22Rv1 (cell line): ENCODE measurements at regions not wholly inside any gene's neighbourhood (a gene's known extent, or its start where the extent isn't known, plus 50 kb on each side); places are given as distances from the start of the nearest gene placed in this dataset.

ENCODE experiments used
- H3K27ac ChIP-seq: fragments of 450-650 bp; 2 replicates; pipeline ENCODE4 v1.5.1; 2017
- ZFX ChIP-seq: fragments of 450-650 bp; IDR thresholded peaks from 2 replicates; pipeline ENCODE4 v1.6.1; 2017; ENCODE audit warnings: antibody characterized with exemption, borderline replicate concordance
- TF ChIP-seq, protein P1 (sequence below): fragments of 450-650 bp; IDR thresholded peaks from 2 replicates; pipeline ENCODE4 v1.5.1; 2017; ENCODE audit warnings: mild to moderate bottlenecking

- no peak overlapping the region for H3K27ac ChIP-seq
- TF ChIP-seq, protein P1, sequence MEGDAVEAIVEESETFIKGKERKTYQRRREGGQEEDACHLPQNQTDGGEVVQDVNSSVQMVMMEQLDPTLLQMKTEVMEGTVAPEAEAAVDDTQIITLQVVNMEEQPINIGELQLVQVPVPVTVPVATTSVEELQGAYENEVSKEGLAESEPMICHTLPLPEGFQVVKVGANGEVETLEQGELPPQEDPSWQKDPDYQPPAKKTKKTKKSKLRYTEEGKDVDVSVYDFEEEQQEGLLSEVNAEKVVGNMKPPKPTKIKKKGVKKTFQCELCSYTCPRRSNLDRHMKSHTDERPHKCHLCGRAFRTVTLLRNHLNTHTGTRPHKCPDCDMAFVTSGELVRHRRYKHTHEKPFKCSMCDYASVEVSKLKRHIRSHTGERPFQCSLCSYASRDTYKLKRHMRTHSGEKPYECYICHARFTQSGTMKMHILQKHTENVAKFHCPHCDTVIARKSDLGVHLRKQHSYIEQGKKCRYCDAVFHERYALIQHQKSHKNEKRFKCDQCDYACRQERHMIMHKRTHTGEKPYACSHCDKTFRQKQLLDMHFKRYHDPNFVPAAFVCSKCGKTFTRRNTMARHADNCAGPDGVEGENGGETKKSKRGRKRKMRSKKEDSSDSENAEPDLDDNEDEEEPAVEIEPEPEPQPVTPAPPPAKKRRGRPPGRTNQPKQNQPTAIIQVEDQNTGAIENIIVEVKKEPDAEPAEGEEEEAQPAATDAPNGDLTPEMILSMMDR, result no peak
- no peak for TF ChIP-seq ZFX
These were observed 359.5 kb upstream of the NPSR1 start for GRCh38 chr7:34298492-34299013.

GRCh38 chr7:34299066-34299465, 359.0 kb upstream of the NPSR1 start:
- no peak overlapping the region for H3K27ac ChIP-seq
- TF ChIP-seq ZFX, result no peak
- TF ChIP-seq, protein P1, result no peak

- TF ChIP-seq, protein P1, result no peak
- no peak for TF ChIP-seq ZFX
- no peak overlapping the region for H3K27ac ChIP-seq
These were observed 350.5 kb upstream of the NPSR1 start for GRCh38 chr7:34307540-34307939.

GRCh38 chr7:34308595-34308994, 349.4 kb upstream of the NPSR1 start:
- TF ChIP-seq, protein P1, result no peak
- no peak for TF ChIP-seq ZFX
- no peak overlapping the region for H3K27ac ChIP-seq

GRCh38 chr7:34309116-34309515, 348.9 kb upstream of the NPSR1 start:
- TF ChIP-seq, protein P1, result no peak
- TF ChIP-seq ZFX, result no peak
- no peak overlapping the region for H3K27ac ChIP-seq

DNA sequence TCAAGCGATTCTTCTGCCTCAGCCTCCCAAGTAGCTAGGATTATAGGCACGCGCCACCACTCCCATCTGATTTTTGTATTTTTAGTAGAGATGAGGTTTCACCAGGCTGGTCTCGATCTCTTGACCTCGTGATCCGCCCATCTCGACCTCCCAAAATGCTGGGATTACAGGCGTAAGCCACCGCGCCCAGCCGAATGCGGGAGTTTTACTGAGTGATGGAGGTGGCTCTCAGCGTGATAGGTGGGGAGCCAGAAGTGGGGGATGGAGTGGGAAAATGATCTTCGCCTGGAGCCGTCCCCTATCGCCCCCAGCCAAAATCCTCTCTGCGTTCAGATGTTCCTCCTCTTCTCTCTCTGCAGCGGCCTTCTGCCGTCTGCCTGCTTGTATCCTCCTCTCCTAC, 348.4 kb upstream of the NPSR1 start:
- no peak overlapping the region for H3K27ac ChIP-seq
- TF ChIP-seq, protein P1, result no peak
- TF ChIP-seq ZFX, result no peak

DNA sequence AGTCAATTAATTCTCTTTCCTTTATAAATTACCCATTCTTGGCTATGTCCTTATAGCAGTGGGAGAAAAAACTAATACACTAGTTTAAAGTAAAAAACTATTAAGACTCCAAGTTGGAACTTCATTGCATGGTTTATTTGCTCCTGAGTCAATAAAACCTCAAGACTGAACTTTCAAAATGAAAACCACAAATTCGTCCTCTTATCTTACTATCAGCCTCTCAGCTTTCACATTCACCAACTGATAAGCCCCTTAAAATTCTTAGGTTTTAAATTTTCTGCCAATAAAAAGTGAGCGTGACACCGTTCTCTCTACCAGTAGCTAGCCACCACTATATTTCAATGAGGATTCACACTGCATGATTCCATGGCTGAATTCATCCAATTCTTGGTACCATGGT, 346.4 kb upstream of the NPSR1 start:
- TF ChIP-seq, protein P1, result no peak
- no peak for TF ChIP-seq ZFX
- H3K27ac ChIP-seq, result no peak overlapping the region
